ENCODE measurements at regions not wholly inside any gene's neighbourhood (a gene's known extent, or its start where the extent isn't known, plus 50 kb on each side); places are given as distances from the start of the nearest gene placed in this dataset.
A peak's percentile ranks its signal among the peaks of the same experiment; 100 is the strongest.

DNA sequence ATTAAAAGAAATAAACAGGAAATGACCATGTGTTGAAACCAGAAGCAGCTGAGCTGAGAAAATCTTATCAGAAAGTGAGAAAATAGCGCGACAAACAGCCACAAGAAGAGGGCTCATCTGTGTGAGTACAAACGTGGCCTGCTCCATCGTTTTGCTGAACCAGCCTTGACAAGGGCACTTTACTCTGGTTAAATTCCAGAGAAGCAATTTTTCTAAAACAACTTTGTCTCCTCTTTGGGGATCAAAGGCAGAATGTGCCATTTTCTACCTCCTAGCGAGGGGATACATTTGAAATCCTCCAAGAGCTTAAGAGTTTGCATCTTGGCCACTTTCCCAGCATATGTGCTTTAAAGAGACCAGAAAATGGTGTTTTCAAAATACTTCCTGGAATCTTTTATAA, 51.3 kb upstream of the VIPR2 start:
- 50 to 56% methylated on average over 5 of the region's 5 CpGs for WGBS, 2 donors
- Histone ChIP-seq H3K9me3 (no peaks in the 10 kb centered on the region), H3K27ac (peak overlapping the region in 1 of 10 donors; percentile 82), H3K4me1 (peaks cover 0 to 22% (median 9%) of the 10 kb centered on the region in 9 donors), H3K36me3 (no peaks in the 10 kb centered on the region), H3K4me3 (no peak overlapping the region), H3K27me3 (peaks cover 0 to 6% (median 0%) of the 10 kb centered on the region in 7 donors)
- ATAC-seq = no peak
- no peak for DNase-seq
- TF ChIP-seq, protein P1, sequence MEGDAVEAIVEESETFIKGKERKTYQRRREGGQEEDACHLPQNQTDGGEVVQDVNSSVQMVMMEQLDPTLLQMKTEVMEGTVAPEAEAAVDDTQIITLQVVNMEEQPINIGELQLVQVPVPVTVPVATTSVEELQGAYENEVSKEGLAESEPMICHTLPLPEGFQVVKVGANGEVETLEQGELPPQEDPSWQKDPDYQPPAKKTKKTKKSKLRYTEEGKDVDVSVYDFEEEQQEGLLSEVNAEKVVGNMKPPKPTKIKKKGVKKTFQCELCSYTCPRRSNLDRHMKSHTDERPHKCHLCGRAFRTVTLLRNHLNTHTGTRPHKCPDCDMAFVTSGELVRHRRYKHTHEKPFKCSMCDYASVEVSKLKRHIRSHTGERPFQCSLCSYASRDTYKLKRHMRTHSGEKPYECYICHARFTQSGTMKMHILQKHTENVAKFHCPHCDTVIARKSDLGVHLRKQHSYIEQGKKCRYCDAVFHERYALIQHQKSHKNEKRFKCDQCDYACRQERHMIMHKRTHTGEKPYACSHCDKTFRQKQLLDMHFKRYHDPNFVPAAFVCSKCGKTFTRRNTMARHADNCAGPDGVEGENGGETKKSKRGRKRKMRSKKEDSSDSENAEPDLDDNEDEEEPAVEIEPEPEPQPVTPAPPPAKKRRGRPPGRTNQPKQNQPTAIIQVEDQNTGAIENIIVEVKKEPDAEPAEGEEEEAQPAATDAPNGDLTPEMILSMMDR (IDR thresholded peaks at IDR 0.05) = no peak
- intact Hi-C loops (cut with DNase I) = no loop called here

Data from heart right ventricle (tissue), 16 donors.